Panc1 (cell line): ENCODE measurements at regions not wholly inside any gene's neighbourhood (a gene's known extent, or its start where the extent isn't known, plus 50 kb on each side); places are given as distances from the start of the nearest gene placed in this dataset.

Source experiments
- ATAC-seq: fragments of 200-7000 bp; cut with Tn5 transposase; 2 replicates; pipeline ENCODE4 v1.9.1; 2020; ENCODE audit warnings: mild to moderate bottlenecking, moderate library complexity
- BruUV-seq: library from RNA; stranded (reverse); fragments of 400-500 nt; replicated peaks from 2 replicates; lab custom pipeline; 2021; lab: Mats Ljungman, UMichigan
- CTCF ChIA-PET: fragments of 300-600 bp; sonication (Branson Sonifier 250); formaldehyde crosslinking; loops from one replicate; lab custom pipeline; 2022; ENCODE audit warnings: antibody characterized with exemption; lab: Charles Lee
- POLR2A ChIA-PET: fragments of 300-600 bp; sonication (Branson Sonifier 250); formaldehyde crosslinking; loops from one replicate; lab custom pipeline; 2022; ENCODE audit warnings: antibody characterized with exemption; lab: Charles Lee
- DNase-seq: peaks from one replicate; pipeline ENCODE4 v3.0.0-alpha.2; 2010; ENCODE audit warnings: low read depth, low spot score
- H3K27ac ChIP-seq: 2 replicates; pipeline ENCODE4 v1.5.1; 2011; ENCODE audit warnings: mild to moderate bottlenecking, low read length, inconsistent platforms
- H3K27me3 ChIP-seq: fragments of 200-500 bp; sonication (Bioruptor generic); 2 replicates; pipeline ENCODE4 v1.6.0; 2014; ENCODE audit warnings: low read length, inconsistent platforms; ENCODE audit not compliant: control insufficient read depth, insufficient read depth
- H3K36me3 ChIP-seq: fragments of 200-500 bp; sonication (Bioruptor generic); 2 replicates; pipeline ENCODE4 v1.5.1; 2014; ENCODE audit warnings: inconsistent platforms, mild to moderate bottlenecking, low read length, moderate library complexity; ENCODE audit not compliant: control insufficient read depth, insufficient read depth
- H3K4me1 ChIP-seq: 2 replicates; pipeline ENCODE4 v1.5.1; 2011; ENCODE audit warnings: inconsistent platforms, mild to moderate bottlenecking, low read length, moderate library complexity; ENCODE audit not compliant: control insufficient read depth, insufficient read depth
- H3K4me3 ChIP-seq, 2 experiments: 2 replicates each; pipeline ENCODE4 v1.5.1; 2011 to 2012; ENCODE audit warnings: low read depth in 2 of 2, low read length in 2 of 2, mild to moderate bottlenecking in 2 of 2, inconsistent platforms in 1 of 2, moderate library complexity in 1 of 2
- H3K9me3 ChIP-seq: fragments of 200-500 bp; sonication (Bioruptor generic); 2 replicates; pipeline ENCODE4 v1.5.1; 2014; ENCODE audit warnings: low read depth, mild to moderate bottlenecking, inconsistent platforms, low read length, moderate library complexity; ENCODE audit not compliant: control insufficient read depth, insufficient read depth
- CTCF ChIP-seq: fragments of 450-650 bp; IDR thresholded peaks from 2 replicates; pipeline ENCODE4 v1.5.1; 2017; ENCODE audit warnings: mild to moderate bottlenecking
- POLR2AphosphoS5 ChIP-seq: IDR thresholded peaks from 2 replicates; pipeline ENCODE4 v1.6.1; 2012; ENCODE audit warnings: mild to moderate bottlenecking, low read depth, low read length, moderate library complexity
- REST ChIP-seq, 2 experiments: IDR thresholded peaks; 2 replicates each; pipeline ENCODE4 v1.6.1; 2011 to 2012; ENCODE audit warnings: low read depth in 2 of 2, control low read depth in 1 of 2, low read length in 1 of 2, mild to moderate bottlenecking in 1 of 2, moderate library complexity in 1 of 2; ENCODE audit not compliant: insufficient read depth in 1 of 2
- SIN3A ChIP-seq: IDR thresholded peaks from 2 replicates; pipeline ENCODE4 v1.6.1; 2012; ENCODE audit warnings: low read depth, mild to moderate bottlenecking, low read length, moderate library complexity, borderline replicate concordance; ENCODE audit not compliant: insufficient read depth
- TCF7L2 ChIP-seq: IDR thresholded peaks from 2 replicates; pipeline ENCODE4 v1.6.1; 2011; ENCODE audit warnings: mild to moderate bottlenecking, low read depth, low read length, inconsistent platforms
- in situ Hi-C: cut with HindIII; loops from 2 replicates; pipeline ENCODE4 v1.10.0; 2016; ENCODE audit warnings: low sequenced_read_pairs, low pct_unique_long_range_greater_than_20kb
- intact Hi-C: fragments of 100-400 bp; cut with micrococcal nuclease; formaldehyde crosslinking; loops from one replicate; pipeline ENCODE4 v1.10.0; 2022; ENCODE audit not compliant: unreplicated experiment

- TF ChIP-seq POLR2AphosphoS5 (no peak), SIN3A (no peak)
- Histone ChIP-seq H3K9me3 (no peaks in the 10 kb centered on the region), H3K27me3 (peaks cover 5% of the 10 kb centered on the region; the same call in 1 of the 2 replicates), H3K27ac (no peak overlapping the region), H3K4me1 (no peaks in the 10 kb centered on the region), H3K4me3 (no peak overlapping the region), H3K36me3 (no peaks in the 10 kb centered on the region)
- BruUV-seq, result no TSS peak
- ChIA-PET CTCF (no interaction called here), POLR2A (no interaction called here)
- DNase-seq (no peak), ATAC-seq (no peak)
- intact Hi-C loops, result no loop called here
- in situ Hi-C loops, result no loop called here
These were observed 87.4 kb upstream of the FAM20C start for GRCh38 chr7:105002-105401.

GRCh38 chr7:106356-106755, 86.0 kb upstream of the FAM20C start:
- ChIA-PET CTCF (no interaction called here), POLR2A (no interaction called here)
- Histone ChIP-seq H3K36me3 (no peaks in the 10 kb centered on the region), H3K4me1 (no peaks in the 10 kb centered on the region), H3K9me3 (no peaks in the 10 kb centered on the region), H3K27ac (no peak overlapping the region), H3K27me3 (peaks cover 5% of the 10 kb centered on the region; the same call in 1 of the 2 replicates), H3K4me3 (no peak overlapping the region)
- TF ChIP-seq POLR2AphosphoS5 (no peak), CTCF (no peak), REST (IDR thresholded peaks at IDR 0.05; ENCODE audit: insufficient read depth in 1 of 2, low read depth in 2 of 2, low read length in 1 of 2) (no peak)
- BruUV-seq, result no TSS peak
- ATAC-seq, result no peak
- in situ Hi-C loops, result no loop called here
- no peak for DNase-seq
- intact Hi-C loops, result no loop called here

GRCh38 chr7:107233-107632, 85.1 kb upstream of the FAM20C start:
- H3K4me1 ChIP-seq, result no peaks in the 10 kb centered on the region
- no peak for ATAC-seq
- H3K36me3 ChIP-seq, result no peaks in the 10 kb centered on the region
- peaks cover 5% of the 10 kb centered on the region; the same call in 1 of the 2 replicates for H3K27me3 ChIP-seq
- intact Hi-C loops (no loop called here), in situ Hi-C loops (no loop called here)
- TF ChIP-seq SIN3A, result no peak
- no peak for TF ChIP-seq POLR2AphosphoS5
- no peak for TF ChIP-seq TCF7L2
- no peak for TF ChIP-seq CTCF
- TF ChIP-seq REST (IDR thresholded peaks at IDR 0.05; ENCODE audit: insufficient read depth in 1 of 2, low read depth in 2 of 2, low read length in 1 of 2), result no peak
- peaks cover 4% of the 10 kb centered on the region; the same call in 1 of the 2 replicates for H3K9me3 ChIP-seq
- CTCF ChIA-PET, result no interaction called here
- H3K4me3 ChIP-seq, result no peak overlapping the region
- DNase-seq, result no peak
- POLR2A ChIA-PET, result no interaction called here
- no peak overlapping the region for H3K27ac ChIP-seq
- BruUV-seq, result no TSS peak
